KMS-11 (cell line): ENCODE measurements at regions not wholly inside any gene's neighbourhood (a gene's known extent, or its start where the extent isn't known, plus 50 kb on each side); places are given as distances from the start of the nearest gene placed in this dataset.

Source experiments
- H2AFZ ChIP-seq: fragments of 200-600 bp; sonication (generic); 2 replicates; pipeline ENCODE4 v1.6.1; 2016; ENCODE audit warnings: antibody characterized with exemption, mixed run types, low read depth
- H3K27ac ChIP-seq: fragments of 200-600 bp; sonication (generic); 2 replicates; pipeline ENCODE4 v1.6.1; 2016; ENCODE audit warnings: mild to moderate bottlenecking, mixed run types
- H3K27me3 ChIP-seq: fragments of 200-600 bp; sonication (generic); 2 replicates; pipeline ENCODE4 v1.6.1; 2017; ENCODE audit warnings: mild to moderate bottlenecking, low read depth, mixed run types, moderate library complexity; ENCODE audit not compliant: insufficient read depth
- H3K36me3 ChIP-seq: fragments of 200-600 bp; sonication (generic); 2 replicates; pipeline ENCODE4 v1.6.1; 2017; ENCODE audit warnings: mild to moderate bottlenecking, mixed run types; ENCODE audit not compliant: insufficient read depth
- H3K4me1 ChIP-seq: fragments of 200-600 bp; sonication (generic); 2 replicates; pipeline ENCODE4 v1.6.1; 2016; ENCODE audit warnings: mild to moderate bottlenecking, low read depth, mixed run types; ENCODE audit not compliant: poor library complexity, severe bottlenecking
- H3K4me2 ChIP-seq: fragments of 200-600 bp; sonication (generic); 2 replicates; pipeline ENCODE4 v1.7.0; 2016; ENCODE audit warnings: mild to moderate bottlenecking, mixed run types
- H3K4me3 ChIP-seq: fragments of 200-600 bp; sonication (generic); IDR thresholded peaks from 2 replicates; pipeline ENCODE4 v1.6.1; 2017; ENCODE audit warnings: low read depth, low read length, mixed read lengths; ENCODE audit not compliant: insufficient read depth
- H3K79me2 ChIP-seq: fragments of 200-600 bp; sonication (generic); 2 replicates; pipeline ENCODE4 v1.6.1; 2016; ENCODE audit warnings: low read depth, mixed run types; ENCODE audit not compliant: insufficient read depth
- H3K9ac ChIP-seq: fragments of 200-600 bp; sonication (generic); 2 replicates; pipeline ENCODE4 v1.6.1; 2016; ENCODE audit warnings: mild to moderate bottlenecking, mixed run types
- H4K20me1 ChIP-seq: fragments of 200-600 bp; sonication (generic); 2 replicates; pipeline ENCODE4 v1.6.1; 2016; ENCODE audit warnings: mild to moderate bottlenecking, mixed run types; ENCODE audit not compliant: insufficient read depth
- CTCF ChIP-seq: fragments of 200-600 bp; sonication (generic); conservative IDR thresholded peaks from 2 replicates; pipeline ENCODE4 v1.6.1; 2017; ENCODE audit warnings: low read depth, mild to moderate bottlenecking, antibody characterized with exemption, low read length, moderate library complexity, mixed read lengths

- Histone ChIP-seq H3K4me3 (no peak overlapping the region), H3K4me2 (no peak overlapping the region), H3K4me1 (peaks cover 34% of the 10 kb centered on the region), H3K36me3 (no peaks in the 10 kb centered on the region), H3K27ac (no peak overlapping the region), H3K79me2 (no peaks in the 10 kb centered on the region), H3K27me3 (no peaks in the 10 kb centered on the region), H2AFZ (no peak overlapping the region), H4K20me1 (no peaks in the 10 kb centered on the region), H3K9ac (no peak overlapping the region)
- no peak for TF ChIP-seq CTCF
Measured at GRCh38 chr5:74310997-74311930, 329.3 kb downstream of the ENC1 start.

- TF ChIP-seq CTCF: no peak
- no peaks in the 10 kb centered on the region for H3K79me2 ChIP-seq
- no peaks in the 10 kb centered on the region for H3K36me3 ChIP-seq
- peaks cover 25% of the 10 kb centered on the region for H3K4me1 ChIP-seq
- H3K27ac ChIP-seq: no peak overlapping the region
- no peaks in the 10 kb centered on the region for H4K20me1 ChIP-seq
- no peak overlapping the region for H2AFZ ChIP-seq
- no peak overlapping the region for H3K4me2 ChIP-seq
- no peak overlapping the region for H3K4me3 ChIP-seq
- H3K27me3 ChIP-seq: no peaks in the 10 kb centered on the region
- no peak overlapping the region for H3K9ac ChIP-seq
Measured at GRCh38 chr5:74310386-74310785, 330.1 kb downstream of the ENC1 start.

- no peaks in the 10 kb centered on the region for H4K20me1 ChIP-seq
- H3K9ac ChIP-seq: no peak overlapping the region
- no peaks in the 10 kb centered on the region for H3K27me3 ChIP-seq
- no peaks in the 10 kb centered on the region for H3K36me3 ChIP-seq
- no peaks in the 10 kb centered on the region for H3K79me2 ChIP-seq
- no peak overlapping the region for H3K4me3 ChIP-seq
- H2AFZ ChIP-seq: no peak overlapping the region
- no peak for TF ChIP-seq CTCF
- peak overlapping the region; percentile 6; the same call in 1 of the 2 replicates for H3K4me2 ChIP-seq
- no peak overlapping the region for H3K27ac ChIP-seq
- peaks cover 15% of the 10 kb centered on the region for H3K4me1 ChIP-seq
Measured at GRCh38 chr5:74309050-74309449, 331.5 kb downstream of the ENC1 start.

GRCh38 chr5:74306845-74307244, 333.7 kb downstream of the ENC1 start:
- H3K27ac ChIP-seq: no peak overlapping the region

More at GRCh38 chr5:74306845-74307244, 333.7 kb downstream of the ENC1 start:
- H3K36me3 ChIP-seq: no peaks in the 10 kb centered on the region
- H3K4me2 ChIP-seq: no peak overlapping the region
- H3K27me3 ChIP-seq: no peaks in the 10 kb centered on the region
- no peaks in the 10 kb centered on the region for H3K79me2 ChIP-seq
- no peak for TF ChIP-seq CTCF
- H4K20me1 ChIP-seq: no peaks in the 10 kb centered on the region
- no peak overlapping the region for H3K9ac ChIP-seq
- peaks cover 15% of the 10 kb centered on the region for H3K4me1 ChIP-seq
- H3K4me3 ChIP-seq: no peak overlapping the region
- no peak overlapping the region for H2AFZ ChIP-seq
